ENCODE measurements at regions not wholly inside any gene's neighbourhood (a gene's known extent, or its start where the extent isn't known, plus 50 kb on each side); places are given as distances from the start of the nearest gene placed in this dataset.
"Not testable (repeated sequence)": the region's sequence is repeated elsewhere in the genome, so short reads cannot be mapped to it uniquely, and the experiment has no call there.

DNA sequence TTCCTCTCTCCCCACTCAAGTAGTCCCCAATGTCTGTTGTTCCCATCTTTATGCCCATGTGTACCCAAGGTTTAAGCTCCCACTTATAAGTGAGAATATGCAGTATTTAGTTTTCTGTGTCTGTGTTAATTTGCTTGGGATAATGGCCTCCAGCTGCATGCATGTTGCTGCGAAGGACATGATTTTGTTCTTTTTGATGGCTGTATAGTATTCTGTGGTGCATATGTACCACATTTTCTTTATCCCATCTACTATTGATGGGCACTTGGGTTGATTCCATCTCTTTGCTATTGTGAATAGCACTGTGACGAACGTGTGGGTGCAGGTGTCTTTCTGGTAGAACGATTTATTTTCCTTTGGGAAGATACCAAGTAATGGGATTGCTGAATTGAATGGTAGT lies 170.2 kb upstream of the AUTS2 start:
- Histone ChIP-seq H3K27ac (ENCODE audit: low read depth, low read length) (no peak overlapping the region), H3K9me3 (ENCODE audit: control insufficient read depth in 1 of 2, low read length in 2 of 2) (no peaks in the 10 kb centered on the region), H3K9ac (ENCODE audit: low read depth in 1 of 2, low read length in 2 of 2) (no peak overlapping the region), H3K4me1 (ENCODE audit: control insufficient read depth in 1 of 2, insufficient read depth in 2 of 2, low read length in 2 of 2) (peaks cover 0 to 9% of the 10 kb centered on the region in 2 donors), H3K4me3 (ENCODE audit: low read depth in 1 of 2, low read length in 2 of 2) (no peak overlapping the region), H3K36me3 (ENCODE audit: control insufficient read depth in 1 of 2, insufficient read depth in 2 of 2, low read length in 2 of 2) (no peaks in the 10 kb centered on the region), H3K27me3 (ENCODE audit: control insufficient read depth in 1 of 2, insufficient read depth in 2 of 2, low read length in 2 of 2) (no peaks in the 10 kb centered on the region)

DNA sequence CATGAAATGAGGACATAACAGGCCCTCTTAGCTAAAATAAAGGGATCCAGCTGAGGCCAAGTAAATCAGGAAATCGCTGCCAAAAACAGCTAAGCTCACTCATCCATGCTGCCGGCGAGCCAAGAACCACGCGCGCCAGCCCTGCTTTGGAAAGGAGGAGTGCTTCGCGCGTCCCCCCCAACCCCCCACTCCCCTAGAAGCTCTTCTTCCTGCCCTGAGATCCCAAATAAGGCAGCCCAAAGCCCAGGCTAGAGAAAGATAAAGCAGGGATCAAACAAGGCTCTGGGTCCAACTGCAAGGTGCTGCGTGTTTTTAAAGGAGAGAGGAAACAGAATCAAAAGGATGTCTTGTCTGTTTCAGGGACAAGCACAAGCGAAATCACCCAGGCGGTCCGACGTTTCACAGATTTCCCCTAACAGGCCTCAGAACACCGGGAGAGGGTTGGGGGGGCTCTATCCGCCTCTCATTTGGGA lies 168.3 kb upstream of the AUTS2 start:
- Histone ChIP-seq H3K4me3 (ENCODE audit: low read depth in 1 of 2, low read length in 2 of 2) (no peak overlapping the region), H3K36me3 (ENCODE audit: control insufficient read depth in 1 of 2, insufficient read depth in 2 of 2, low read length in 2 of 2) (no peaks in the 10 kb centered on the region), H3K4me1 (ENCODE audit: control insufficient read depth in 1 of 2, insufficient read depth in 2 of 2, low read length in 2 of 2) (peaks cover 0 to 9% of the 10 kb centered on the region in 2 donors), H3K27me3 (ENCODE audit: control insufficient read depth in 1 of 2, insufficient read depth in 2 of 2, low read length in 2 of 2) (no peaks in the 10 kb centered on the region), H3K9ac (ENCODE audit: low read depth in 1 of 2, low read length in 2 of 2) (no peak overlapping the region), H3K27ac (ENCODE audit: low read depth, low read length) (no peak overlapping the region), H3K9me3 (ENCODE audit: control insufficient read depth in 1 of 2, low read length in 2 of 2) (no peaks in the 10 kb centered on the region)

DNA sequence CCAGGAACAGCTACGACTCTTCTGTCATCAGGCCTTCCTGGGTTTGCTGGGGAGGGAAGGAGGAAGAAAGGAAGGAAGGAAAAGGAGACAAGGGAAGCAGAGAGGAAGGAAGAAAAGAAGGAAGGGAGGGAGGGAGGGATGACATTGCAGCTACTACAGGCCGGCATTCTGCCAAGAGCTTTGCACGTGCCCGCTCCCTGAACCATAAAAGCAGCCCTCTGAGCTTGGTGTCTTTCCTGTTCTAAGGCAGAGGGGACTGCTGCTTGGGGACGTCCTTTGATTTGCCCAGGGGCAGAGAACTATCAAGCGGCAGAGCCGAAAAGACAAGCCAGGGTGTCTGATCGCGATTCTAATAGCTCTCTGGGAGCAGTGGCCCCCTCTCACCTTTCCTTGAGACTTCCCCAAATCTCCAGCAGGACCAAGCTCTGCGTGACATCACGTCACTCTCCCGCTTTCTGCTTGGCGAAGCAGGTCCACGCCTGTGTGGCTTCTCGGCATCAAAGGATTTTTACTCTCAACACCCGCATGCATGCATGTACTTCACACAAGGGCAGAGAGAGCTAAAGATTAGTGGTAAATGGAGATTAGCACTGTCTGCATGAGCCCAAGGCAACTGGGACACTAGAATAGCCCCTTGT lies 167.8 kb upstream of the AUTS2 start:
- no peak overlapping the region for H3K4me3 ChIP-seq (ENCODE audit: low read depth in 1 of 2, low read length in 2 of 2)
- no peaks in the 10 kb centered on the region for H3K36me3 ChIP-seq (ENCODE audit: control insufficient read depth in 1 of 2, insufficient read depth in 2 of 2, low read length in 2 of 2)
- H3K9me3 ChIP-seq (ENCODE audit: control insufficient read depth in 1 of 2, low read length in 2 of 2): no peaks in the 10 kb centered on the region
- H3K4me1 ChIP-seq (ENCODE audit: control insufficient read depth in 1 of 2, insufficient read depth in 2 of 2, low read length in 2 of 2): peaks cover under 1 to 10% of the 10 kb centered on the region in 2 donors
- no peak overlapping the region for H3K9ac ChIP-seq (ENCODE audit: low read depth in 1 of 2, low read length in 2 of 2)
- no peak overlapping the region for H3K27ac ChIP-seq (ENCODE audit: low read depth, low read length)
- H3K27me3 ChIP-seq (ENCODE audit: control insufficient read depth in 1 of 2, insufficient read depth in 2 of 2, low read length in 2 of 2): no peaks in the 10 kb centered on the region

DNA sequence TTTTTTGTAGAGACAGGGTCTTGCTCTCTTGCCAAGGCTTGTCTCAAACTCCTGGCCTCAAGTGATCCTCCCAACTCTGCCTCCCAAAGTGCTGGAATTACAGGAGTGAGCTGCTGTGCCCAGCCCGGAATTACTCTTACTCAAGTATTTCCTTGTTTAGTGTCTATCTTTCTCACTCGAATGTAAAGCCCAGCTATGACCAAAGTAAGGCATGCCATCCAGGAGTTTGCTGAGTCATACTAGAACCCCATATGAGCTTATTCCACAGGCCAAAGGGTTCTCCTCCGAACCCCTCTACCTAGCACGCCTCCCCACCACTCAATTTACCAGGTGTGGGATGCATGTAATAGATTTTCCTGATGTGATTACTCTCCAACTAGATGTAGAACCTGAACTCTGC lies 166.6 kb upstream of the AUTS2 start:
- H3K27me3 ChIP-seq (ENCODE audit: control insufficient read depth in 1 of 2, insufficient read depth in 2 of 2, low read length in 2 of 2): no peaks in the 10 kb centered on the region
- H3K9ac ChIP-seq (ENCODE audit: low read depth in 1 of 2, low read length in 2 of 2): no peak overlapping the region
- no peak overlapping the region for H3K4me3 ChIP-seq (ENCODE audit: low read depth in 1 of 2, low read length in 2 of 2)
- no peaks in the 10 kb centered on the region for H3K9me3 ChIP-seq (ENCODE audit: control insufficient read depth in 1 of 2, low read length in 2 of 2)
- H3K27ac ChIP-seq (ENCODE audit: low read depth, low read length): no peak overlapping the region
- H3K4me1 ChIP-seq (ENCODE audit: control insufficient read depth in 1 of 2, insufficient read depth in 2 of 2, low read length in 2 of 2): peaks cover 5 to 17% of the 10 kb centered on the region in 2 donors
- H3K36me3 ChIP-seq (ENCODE audit: control insufficient read depth in 1 of 2, insufficient read depth in 2 of 2, low read length in 2 of 2): no peaks in the 10 kb centered on the region

DNA sequence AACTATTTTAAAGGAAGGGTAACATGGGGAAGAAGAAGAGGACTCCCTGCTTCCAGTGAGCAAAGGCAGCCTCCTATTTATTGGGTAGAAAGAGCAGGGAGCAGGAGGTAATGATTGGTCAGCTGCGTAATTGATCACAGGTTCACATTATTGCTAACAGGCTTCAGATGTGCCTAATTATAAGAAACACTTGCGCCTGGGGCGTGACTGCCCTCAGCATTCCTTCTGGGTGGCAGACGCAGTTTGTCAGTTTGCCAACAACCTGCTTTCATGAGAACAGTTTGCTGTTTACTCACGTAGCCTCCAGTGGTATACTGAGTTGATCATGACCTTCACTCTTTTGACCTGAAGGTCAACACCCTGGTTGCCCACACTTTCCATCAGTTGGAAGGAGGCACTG lies 166.0 kb upstream of the AUTS2 start:
- H3K27me3 ChIP-seq (ENCODE audit: control insufficient read depth in 1 of 2, insufficient read depth in 2 of 2, low read length in 2 of 2); H3K9ac ChIP-seq (ENCODE audit: low read depth in 1 of 2, low read length in 2 of 2); H3K36me3 ChIP-seq (ENCODE audit: control insufficient read depth in 1 of 2, insufficient read depth in 2 of 2, low read length in 2 of 2); H3K4me3 ChIP-seq (ENCODE audit: low read depth in 1 of 2, low read length in 2 of 2); H3K27ac ChIP-seq (ENCODE audit: low read depth, low read length); H3K9me3 ChIP-seq (ENCODE audit: control insufficient read depth in 1 of 2, low read length in 2 of 2): not testable (repeated sequence)
- H3K4me1 ChIP-seq (ENCODE audit: control insufficient read depth in 1 of 2, insufficient read depth in 2 of 2, low read length in 2 of 2): peaks cover 5 to 17% of the 10 kb centered on the region in 2 donors

DNA sequence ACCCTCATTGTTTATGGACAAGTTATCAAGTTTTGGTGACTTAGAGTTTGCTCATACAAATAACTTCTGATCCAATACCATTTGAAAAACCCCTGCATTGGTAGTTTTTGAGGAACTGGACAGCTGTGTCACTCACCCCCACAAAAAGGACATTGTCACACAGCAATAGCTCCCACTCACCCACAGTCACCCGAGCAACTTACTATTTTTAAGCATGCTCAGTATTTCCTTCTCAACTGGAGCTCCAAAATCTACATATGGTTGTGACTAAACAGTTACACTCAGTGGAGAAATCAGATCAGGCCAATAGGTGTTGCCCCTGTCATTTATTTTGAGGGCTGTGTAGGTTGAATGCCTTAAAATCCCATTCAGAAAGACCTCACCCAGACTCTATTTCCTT lies 165.2 kb upstream of the AUTS2 start:
- H3K9ac ChIP-seq (ENCODE audit: low read depth in 1 of 2, low read length in 2 of 2): no peak overlapping the region
- no peaks in the 10 kb centered on the region for H3K36me3 ChIP-seq (ENCODE audit: control insufficient read depth in 1 of 2, insufficient read depth in 2 of 2, low read length in 2 of 2)
- H3K4me1 ChIP-seq (ENCODE audit: control insufficient read depth in 1 of 2, insufficient read depth in 2 of 2, low read length in 2 of 2): peaks cover 5 to 17% of the 10 kb centered on the region in 2 donors
- no peaks in the 10 kb centered on the region for H3K27me3 ChIP-seq (ENCODE audit: control insufficient read depth in 1 of 2, insufficient read depth in 2 of 2, low read length in 2 of 2)
- H3K4me3 ChIP-seq (ENCODE audit: low read depth in 1 of 2, low read length in 2 of 2): no peak overlapping the region
- no peak overlapping the region for H3K27ac ChIP-seq (ENCODE audit: low read depth, low read length)
- H3K9me3 ChIP-seq (ENCODE audit: control insufficient read depth in 1 of 2, low read length in 2 of 2): no peaks in the 10 kb centered on the region

DNA sequence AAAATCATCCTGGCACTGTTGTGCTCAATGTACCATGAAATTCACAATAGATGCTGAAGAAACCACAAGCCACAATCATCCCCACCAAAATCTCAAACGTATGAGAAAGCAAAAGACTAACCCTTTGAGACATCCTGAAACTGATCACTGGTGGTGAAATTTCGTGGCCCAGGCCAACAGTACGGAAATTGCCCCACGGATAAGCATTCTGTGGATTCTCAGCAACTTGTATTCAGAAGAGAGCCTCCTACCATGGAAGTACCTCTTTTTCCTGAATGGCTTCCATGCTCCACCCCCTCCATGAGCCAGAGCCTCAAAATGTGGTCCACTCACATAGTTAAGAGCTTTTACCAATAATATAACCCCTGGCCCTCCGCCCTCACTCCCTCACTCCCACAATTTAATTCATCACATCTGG lies 163.9 kb upstream of the AUTS2 start:
- no peaks in the 10 kb centered on the region for H3K27me3 ChIP-seq (ENCODE audit: control insufficient read depth in 1 of 2, insufficient read depth in 2 of 2, low read length in 2 of 2)
- no peak overlapping the region for H3K27ac ChIP-seq (ENCODE audit: low read depth, low read length)
- H3K36me3 ChIP-seq (ENCODE audit: control insufficient read depth in 1 of 2, insufficient read depth in 2 of 2, low read length in 2 of 2): no peaks in the 10 kb centered on the region
- H3K9ac ChIP-seq (ENCODE audit: low read depth in 1 of 2, low read length in 2 of 2): no peak overlapping the region
- no peaks in the 10 kb centered on the region for H3K9me3 ChIP-seq (ENCODE audit: control insufficient read depth in 1 of 2, low read length in 2 of 2)
- no peak overlapping the region for H3K4me3 ChIP-seq (ENCODE audit: low read depth in 1 of 2, low read length in 2 of 2)
- H3K4me1 ChIP-seq (ENCODE audit: control insufficient read depth in 1 of 2, insufficient read depth in 2 of 2, low read length in 2 of 2): peaks cover 5 to 17% of the 10 kb centered on the region in 2 donors

DNA sequence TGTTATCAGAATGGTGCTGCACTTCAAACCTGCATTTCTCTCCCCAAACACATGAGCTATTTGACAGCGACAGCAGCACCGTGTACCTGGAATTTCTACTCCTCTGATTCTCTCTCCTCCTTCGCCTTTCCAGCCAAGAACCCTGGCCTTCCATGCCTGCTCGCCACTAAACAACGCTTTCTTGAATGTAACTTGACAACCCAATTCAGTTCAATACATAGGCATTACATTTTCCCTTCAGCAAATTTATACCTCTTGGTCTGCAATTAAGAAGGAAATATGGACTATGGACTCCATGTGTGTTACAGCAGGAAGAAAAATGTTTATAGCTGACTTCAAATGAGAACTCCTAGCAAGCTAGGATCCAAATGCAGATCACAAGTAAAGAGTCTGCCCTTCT lies 162.6 kb upstream of the AUTS2 start:
- Histone ChIP-seq H3K27me3 (ENCODE audit: control insufficient read depth in 1 of 2, insufficient read depth in 2 of 2, low read length in 2 of 2) (no peaks in the 10 kb centered on the region), H3K4me3 (ENCODE audit: low read depth in 1 of 2, low read length in 2 of 2) (no peak overlapping the region), H3K4me1 (ENCODE audit: control insufficient read depth in 1 of 2, insufficient read depth in 2 of 2, low read length in 2 of 2) (peaks cover 5 to 11% of the 10 kb centered on the region in 2 donors), H3K36me3 (ENCODE audit: control insufficient read depth in 1 of 2, insufficient read depth in 2 of 2, low read length in 2 of 2) (no peaks in the 10 kb centered on the region), H3K27ac (ENCODE audit: low read depth, low read length) (no peak overlapping the region), H3K9ac (ENCODE audit: low read depth in 1 of 2, low read length in 2 of 2) (no peak overlapping the region), H3K9me3 (ENCODE audit: control insufficient read depth in 1 of 2, low read length in 2 of 2) (no peaks in the 10 kb centered on the region)

DNA sequence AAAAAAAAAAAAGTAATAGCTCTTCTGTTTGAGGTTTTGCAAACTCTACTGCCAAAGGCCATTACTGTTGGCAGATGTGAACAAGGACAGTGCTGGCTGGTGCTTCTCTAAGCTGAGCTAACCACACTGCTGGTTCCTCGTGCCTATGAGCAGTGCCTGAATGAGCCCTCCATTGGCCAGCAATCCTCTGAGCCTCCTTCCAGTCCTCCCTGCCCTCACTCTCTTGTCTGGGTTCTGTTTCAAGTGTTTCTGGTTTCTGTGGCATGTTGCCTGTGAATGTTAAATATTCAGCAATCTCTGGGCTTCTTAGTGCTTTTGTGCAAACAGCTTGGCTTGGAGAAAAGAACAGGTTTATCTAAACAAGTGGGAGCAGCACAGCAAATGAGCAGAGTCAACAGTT lies 161.3 kb upstream of the AUTS2 start:
- no peaks in the 10 kb centered on the region for H3K36me3 ChIP-seq (ENCODE audit: control insufficient read depth in 1 of 2, insufficient read depth in 2 of 2, low read length in 2 of 2)
- H3K27me3 ChIP-seq (ENCODE audit: control insufficient read depth in 1 of 2, insufficient read depth in 2 of 2, low read length in 2 of 2): no peaks in the 10 kb centered on the region
- H3K4me1 ChIP-seq (ENCODE audit: control insufficient read depth in 1 of 2, insufficient read depth in 2 of 2, low read length in 2 of 2): peaks cover 5 to 8% of the 10 kb centered on the region in 2 donors
- H3K9me3 ChIP-seq (ENCODE audit: control insufficient read depth in 1 of 2, low read length in 2 of 2): no peaks in the 10 kb centered on the region
- H3K9ac ChIP-seq (ENCODE audit: low read depth in 1 of 2, low read length in 2 of 2): no peak overlapping the region
- H3K27ac ChIP-seq (ENCODE audit: low read depth, low read length): no peak overlapping the region
- H3K4me3 ChIP-seq (ENCODE audit: low read depth in 1 of 2, low read length in 2 of 2): no peak overlapping the region

DNA sequence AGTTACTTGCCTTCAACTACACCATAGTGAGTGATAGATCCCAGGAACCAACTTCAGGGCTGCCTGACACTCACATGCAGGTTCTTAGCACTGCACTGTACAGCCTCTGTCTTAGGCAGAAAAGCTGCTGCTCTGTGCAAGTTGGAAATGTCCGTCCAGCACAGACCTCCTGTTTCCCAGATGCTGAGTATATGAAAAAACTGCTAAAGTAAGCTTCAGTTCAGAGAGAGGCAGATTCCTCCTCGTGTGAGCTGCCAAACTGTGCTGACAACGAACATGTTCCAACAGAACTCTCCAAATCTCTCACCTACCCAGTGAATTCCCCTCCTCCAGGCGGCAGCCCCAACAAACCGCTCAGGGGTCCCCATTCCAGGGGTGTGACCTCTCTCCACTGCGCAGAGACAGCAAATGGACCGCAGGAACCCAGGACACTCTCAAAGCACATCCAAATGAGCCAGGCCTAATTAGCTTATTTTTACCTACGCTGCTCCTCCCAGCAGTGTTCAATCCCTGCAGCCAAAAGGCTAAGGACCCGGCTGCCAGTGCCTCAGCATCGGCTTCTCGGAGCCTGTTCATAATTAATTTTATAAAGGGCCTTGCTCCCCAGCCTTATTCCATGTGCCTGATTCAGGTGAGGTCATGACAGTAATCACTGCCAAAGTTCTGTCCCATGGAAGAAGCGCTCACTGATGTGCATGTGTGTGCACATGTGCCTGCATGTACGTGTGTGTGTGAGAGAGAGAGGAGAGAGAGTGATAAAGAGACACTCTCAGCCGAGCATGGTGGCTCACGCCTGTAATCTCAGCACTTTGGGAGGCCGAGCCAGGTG lies 159.5 kb upstream of the AUTS2 start:
- no peaks in the 10 kb centered on the region for H3K36me3 ChIP-seq (ENCODE audit: control insufficient read depth in 1 of 2, insufficient read depth in 2 of 2, low read length in 2 of 2)
- no peak overlapping the region for H3K9ac ChIP-seq (ENCODE audit: low read depth in 1 of 2, low read length in 2 of 2)
- no peak overlapping the region for H3K4me3 ChIP-seq (ENCODE audit: low read depth in 1 of 2, low read length in 2 of 2)

More for the DNA sequence above, 159.5 kb upstream of the AUTS2 start:
- no peaks in the 10 kb centered on the region for H3K9me3 ChIP-seq (ENCODE audit: control insufficient read depth in 1 of 2, low read length in 2 of 2)
- no peaks in the 10 kb centered on the region for H3K27me3 ChIP-seq (ENCODE audit: control insufficient read depth in 1 of 2, insufficient read depth in 2 of 2, low read length in 2 of 2)
- no peak overlapping the region for H3K27ac ChIP-seq (ENCODE audit: low read depth, low read length)
- peaks cover 5 to 8% of the 10 kb centered on the region in 2 donors for H3K4me1 ChIP-seq (ENCODE audit: control insufficient read depth in 1 of 2, insufficient read depth in 2 of 2, low read length in 2 of 2)
